Hepatocyte (in vitro differentiated cells): ENCODE measurements at regions not wholly inside any gene's neighbourhood (a gene's known extent, or its start where the extent isn't known, plus 50 kb on each side); places are given as distances from the start of the nearest gene placed in this dataset.

Experiments used
- DNase-seq: peaks from one replicate; pipeline ENCODE4 v3.0.0-alpha.2; 2016; ENCODE audit warnings: low spot score
- H2AFZ ChIP-seq: fragments of 200-600 bp; sonication (generic); 2 replicates; pipeline ENCODE4 v1.6.0; 2016; ENCODE audit warnings: antibody characterized with exemption, mild to moderate bottlenecking
- H3K27ac ChIP-seq: fragments of 200-600 bp; sonication (generic); 2 replicates; pipeline ENCODE4 v1.5.1; 2016; ENCODE audit warnings: mild to moderate bottlenecking
- H3K27me3 ChIP-seq: fragments of 200-600 bp; sonication (generic); 2 replicates; pipeline ENCODE4 v1.6.1; 2016
- H3K36me3 ChIP-seq: fragments of 200-600 bp; sonication (generic); replicated peaks from 2 replicates; pipeline ENCODE4 v1.5.1; 2016; ENCODE audit warnings: low read depth; ENCODE audit not compliant: insufficient read depth
- H3K4me1 ChIP-seq: fragments of 200-600 bp; sonication (generic); 2 replicates; pipeline ENCODE4 v1.5.1; 2016; ENCODE audit warnings: mild to moderate bottlenecking, moderate library complexity; ENCODE audit not compliant: insufficient read depth
- H3K4me2 ChIP-seq: fragments of 200-600 bp; sonication (generic); 2 replicates; pipeline ENCODE4 v1.6.0; 2016
- H3K4me3 ChIP-seq: fragments of 200-600 bp; sonication (generic); 2 replicates; pipeline ENCODE4 v1.5.1; 2016; ENCODE audit warnings: mild to moderate bottlenecking
- H3K79me2 ChIP-seq: fragments of 200-600 bp; sonication (generic); 2 replicates; pipeline ENCODE4 v1.6.0; 2017; ENCODE audit warnings: mild to moderate bottlenecking
- H3K9me2 ChIP-seq: fragments of 200-600 bp; sonication (generic); replicated peaks from 2 replicates; pipeline ENCODE4 v1.6.0; 2017; ENCODE audit warnings: mild to moderate bottlenecking; ENCODE audit not compliant: insufficient read depth
- H3K9me3 ChIP-seq: fragments of 200-600 bp; sonication (generic); 2 replicates; pipeline ENCODE4 v1.5.1; 2016; ENCODE audit warnings: low read depth, mild to moderate bottlenecking
- H4K20me1 ChIP-seq: fragments of 200-600 bp; sonication (generic); 2 replicates; pipeline ENCODE4 v1.6.0; 2016; ENCODE audit warnings: mild to moderate bottlenecking; ENCODE audit not compliant: insufficient read depth, poor library complexity, severe bottlenecking
- EZH2 ChIP-seq: fragments of 200-600 bp; sonication (generic); IDR thresholded peaks from 2 replicates; pipeline ENCODE4 v1.6.1; 2016; ENCODE audit warnings: antibody characterized with exemption, mild to moderate bottlenecking, borderline replicate concordance
- EZH2phosphoT487 ChIP-seq: fragments of 200-600 bp; sonication (generic); IDR thresholded peaks from one replicate; pipeline ENCODE4 v1.6.1; 2018; ENCODE audit warnings: antibody characterized with exemption, mild to moderate bottlenecking, low read depth, moderate library complexity; ENCODE audit not compliant: unreplicated experiment, severe bottlenecking
- WGBS: methylation state at CpG from one replicate; pipeline ENCODE4 v1.1.6; 2016; ENCODE audit warnings: low lambda C conversion rate; ENCODE audit errors: missing lambda C conversion rate; 5-methylcytosine and 5-hydroxymethylcytosine counted together
- TF ChIP-seq, protein P1 (sequence below): fragments of 200-600 bp; sonication (generic); IDR thresholded peaks from 2 replicates; pipeline ENCODE4 v1.5.1; 2016; ENCODE audit warnings: antibody characterized with exemption, mild to moderate bottlenecking; ENCODE audit not compliant: poor library complexity

DNA sequence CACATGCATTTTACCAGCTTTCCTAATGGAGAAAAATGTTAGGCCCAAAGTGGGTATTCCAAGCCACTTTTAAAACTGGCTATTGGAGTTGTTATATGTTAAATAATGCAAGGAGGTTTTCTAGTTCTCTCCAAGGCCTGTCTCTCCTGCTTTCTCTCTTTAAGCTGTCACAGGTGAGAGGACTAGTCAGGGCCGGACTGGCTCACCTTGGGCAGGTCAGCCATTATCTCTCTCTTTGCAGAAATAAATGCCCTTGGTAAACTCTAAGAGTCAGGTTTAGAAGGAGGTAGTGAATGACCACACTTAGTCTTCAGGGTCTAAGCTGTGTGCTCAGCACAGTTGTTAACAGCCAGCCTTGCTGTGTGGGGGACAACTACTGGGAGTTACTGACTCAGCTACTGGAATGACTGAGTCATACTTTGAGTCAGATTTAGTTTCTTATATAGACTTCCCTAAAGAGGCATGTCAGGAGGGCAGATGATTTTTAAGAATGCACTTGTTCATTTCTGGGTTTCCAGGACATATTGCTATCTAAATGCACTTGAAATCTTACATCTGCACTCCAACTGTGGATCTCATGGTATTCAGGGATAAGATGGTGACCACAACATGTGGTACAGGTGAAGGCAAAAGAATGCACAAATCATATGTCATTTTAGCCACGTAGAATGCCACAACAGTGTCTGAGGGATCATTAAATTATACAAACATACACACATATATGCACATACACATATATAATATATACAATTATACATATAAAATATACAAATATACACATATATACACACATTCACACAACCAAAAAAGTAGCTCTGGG is 719.4 kb downstream of the EPM2A start:
- no peak overlapping the region for H2AFZ ChIP-seq

DNA sequence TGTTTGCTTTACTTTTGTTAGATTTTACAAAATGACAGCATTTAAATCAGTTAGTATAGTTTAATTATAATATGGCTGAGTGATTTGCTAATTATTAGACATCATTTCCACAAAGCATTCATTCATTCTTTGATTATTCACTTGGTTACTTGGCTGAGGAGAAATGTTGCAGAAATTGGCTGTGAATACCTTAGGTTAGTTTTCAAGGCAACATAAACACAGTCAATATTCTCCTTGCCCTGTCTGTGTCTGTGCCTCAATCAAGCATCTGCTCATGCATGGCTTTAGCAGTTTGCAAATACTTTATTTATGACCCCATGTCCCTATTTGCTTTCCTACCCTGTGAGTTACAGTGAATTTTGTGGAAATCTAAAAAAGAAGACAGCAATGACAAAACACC is 718.3 kb downstream of the EPM2A start:
- H3K27ac ChIP-seq, result no peak overlapping the region
- DNase-seq, result no peak
- TF ChIP-seq EZH2 (no peak), EZH2phosphoT487 (no peak)
- TF ChIP-seq, protein P1, sequence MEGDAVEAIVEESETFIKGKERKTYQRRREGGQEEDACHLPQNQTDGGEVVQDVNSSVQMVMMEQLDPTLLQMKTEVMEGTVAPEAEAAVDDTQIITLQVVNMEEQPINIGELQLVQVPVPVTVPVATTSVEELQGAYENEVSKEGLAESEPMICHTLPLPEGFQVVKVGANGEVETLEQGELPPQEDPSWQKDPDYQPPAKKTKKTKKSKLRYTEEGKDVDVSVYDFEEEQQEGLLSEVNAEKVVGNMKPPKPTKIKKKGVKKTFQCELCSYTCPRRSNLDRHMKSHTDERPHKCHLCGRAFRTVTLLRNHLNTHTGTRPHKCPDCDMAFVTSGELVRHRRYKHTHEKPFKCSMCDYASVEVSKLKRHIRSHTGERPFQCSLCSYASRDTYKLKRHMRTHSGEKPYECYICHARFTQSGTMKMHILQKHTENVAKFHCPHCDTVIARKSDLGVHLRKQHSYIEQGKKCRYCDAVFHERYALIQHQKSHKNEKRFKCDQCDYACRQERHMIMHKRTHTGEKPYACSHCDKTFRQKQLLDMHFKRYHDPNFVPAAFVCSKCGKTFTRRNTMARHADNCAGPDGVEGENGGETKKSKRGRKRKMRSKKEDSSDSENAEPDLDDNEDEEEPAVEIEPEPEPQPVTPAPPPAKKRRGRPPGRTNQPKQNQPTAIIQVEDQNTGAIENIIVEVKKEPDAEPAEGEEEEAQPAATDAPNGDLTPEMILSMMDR, result no peak
- H3K4me3 ChIP-seq, result no peak overlapping the region
- no peaks in the 10 kb centered on the region for H4K20me1 ChIP-seq
- no peak overlapping the region for H2AFZ ChIP-seq
- no peaks in the 10 kb centered on the region for H3K36me3 ChIP-seq
- H3K9me3 ChIP-seq, result no peaks in the 10 kb centered on the region
- no peaks in the 10 kb centered on the region for H3K9me2 ChIP-seq
- no peaks in the 10 kb centered on the region for H3K27me3 ChIP-seq
- no peak overlapping the region for H3K4me2 ChIP-seq
- H3K4me1 ChIP-seq, result no peaks in the 10 kb centered on the region
- no peaks in the 10 kb centered on the region for H3K79me2 ChIP-seq

More for the DNA sequence above, 719.4 kb downstream of the EPM2A start:
- peak; percentile 58 for DNase-seq
- peak overlapping the region; percentile 46 for H3K27ac ChIP-seq
- no peak overlapping the region for H3K4me3 ChIP-seq
- TF ChIP-seq EZH2phosphoT487 (no peak), EZH2 (no peak)
- TF ChIP-seq, protein P1, result no peak
- H4K20me1 ChIP-seq, result no peaks in the 10 kb centered on the region
- no peak overlapping the region for H3K4me2 ChIP-seq
- no peaks in the 10 kb centered on the region for H3K4me1 ChIP-seq
- H3K36me3 ChIP-seq, result no peaks in the 10 kb centered on the region
- 84% methylated on average over 2 of the region's 2 CpGs for WGBS
- H3K79me2 ChIP-seq, result no peaks in the 10 kb centered on the region
- H3K9me3 ChIP-seq, result no peaks in the 10 kb centered on the region
- no peaks in the 10 kb centered on the region for H3K27me3 ChIP-seq
- H3K9me2 ChIP-seq, result no peaks in the 10 kb centered on the region

DNA sequence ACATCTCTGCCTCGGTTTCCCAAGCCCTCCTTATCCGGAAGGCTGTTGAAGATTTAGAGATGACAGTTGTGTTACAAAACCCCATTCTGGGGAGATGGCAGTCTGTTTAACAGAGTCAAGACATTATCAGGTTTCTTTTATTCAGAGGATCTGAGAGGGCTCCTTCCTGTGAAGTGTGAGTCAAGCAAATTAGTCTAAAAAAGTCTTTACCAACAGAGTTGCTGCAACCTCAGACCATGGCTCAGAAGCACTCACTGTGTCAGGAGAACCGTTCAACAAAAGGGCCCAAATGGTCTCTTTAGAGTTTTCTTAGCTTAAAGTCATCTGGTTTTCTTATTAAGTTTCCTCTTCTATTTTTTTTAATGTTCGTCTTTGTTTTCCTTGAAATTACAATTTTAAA is 717.8 kb downstream of the EPM2A start:
- no peaks in the 10 kb centered on the region for H3K79me2 ChIP-seq
- WGBS, result 45% methylated on average over 4 of the region's 4 CpGs
- no peaks in the 10 kb centered on the region for H3K27me3 ChIP-seq
- H3K36me3 ChIP-seq, result no peaks in the 10 kb centered on the region
- H3K9me2 ChIP-seq, result no peaks in the 10 kb centered on the region
- TF ChIP-seq, protein P1, result no peak
- no peak for TF ChIP-seq EZH2phosphoT487
- TF ChIP-seq EZH2, result no peak
- H4K20me1 ChIP-seq, result no peaks in the 10 kb centered on the region
- H3K4me3 ChIP-seq, result no peak overlapping the region
- no peaks in the 10 kb centered on the region for H3K9me3 ChIP-seq
- H2AFZ ChIP-seq, result no peak overlapping the region
- H3K4me1 ChIP-seq, result no peaks in the 10 kb centered on the region
- no peak overlapping the region for H3K4me2 ChIP-seq
- no peak for DNase-seq
- no peak overlapping the region for H3K27ac ChIP-seq
